Activated naive CD8-positive, alpha-beta T cell treated with anti-CD3 and anti-CD28 coated beads for 36 hours (primary cell): ENCODE measurements at regions not wholly inside any gene's neighbourhood (a gene's known extent, or its start where the extent isn't known, plus 50 kb on each side); places are given as distances from the start of the nearest gene placed in this dataset.
"Not testable (repeated sequence)": the region's sequence is repeated elsewhere in the genome, so short reads cannot be mapped to it uniquely, and the experiment has no call there.

Experiments
- DNase-seq: peaks from one replicate; pipeline ENCODE4 v3.0.0; 2021
- H3K27ac Mint-ChIP-seq: one replicate; pipeline ENCODE4 v1.8.0; 2022; ENCODE audit warnings: mild to moderate bottlenecking, moderate library complexity, mixed read lengths
- H3K27me3 Mint-ChIP-seq: one replicate; pipeline ENCODE4 v1.8.0; 2022; ENCODE audit warnings: mild to moderate bottlenecking, mixed read lengths
- H3K36me3 Mint-ChIP-seq: one replicate; pipeline ENCODE4 v1.8.0; 2021; ENCODE audit warnings: mild to moderate bottlenecking, mixed read lengths
- H3K4me1 Mint-ChIP-seq: one replicate; pipeline ENCODE4 v1.8.0; 2021; ENCODE audit warnings: mixed read lengths
- H3K4me3 Mint-ChIP-seq: one replicate; pipeline ENCODE4 v1.8.0; 2022; ENCODE audit warnings: mild to moderate bottlenecking, moderate library complexity, mixed read lengths
- H3K9me3 Mint-ChIP-seq: one replicate; pipeline ENCODE4 v1.8.0; 2022; ENCODE audit warnings: mixed read lengths

DNA sequence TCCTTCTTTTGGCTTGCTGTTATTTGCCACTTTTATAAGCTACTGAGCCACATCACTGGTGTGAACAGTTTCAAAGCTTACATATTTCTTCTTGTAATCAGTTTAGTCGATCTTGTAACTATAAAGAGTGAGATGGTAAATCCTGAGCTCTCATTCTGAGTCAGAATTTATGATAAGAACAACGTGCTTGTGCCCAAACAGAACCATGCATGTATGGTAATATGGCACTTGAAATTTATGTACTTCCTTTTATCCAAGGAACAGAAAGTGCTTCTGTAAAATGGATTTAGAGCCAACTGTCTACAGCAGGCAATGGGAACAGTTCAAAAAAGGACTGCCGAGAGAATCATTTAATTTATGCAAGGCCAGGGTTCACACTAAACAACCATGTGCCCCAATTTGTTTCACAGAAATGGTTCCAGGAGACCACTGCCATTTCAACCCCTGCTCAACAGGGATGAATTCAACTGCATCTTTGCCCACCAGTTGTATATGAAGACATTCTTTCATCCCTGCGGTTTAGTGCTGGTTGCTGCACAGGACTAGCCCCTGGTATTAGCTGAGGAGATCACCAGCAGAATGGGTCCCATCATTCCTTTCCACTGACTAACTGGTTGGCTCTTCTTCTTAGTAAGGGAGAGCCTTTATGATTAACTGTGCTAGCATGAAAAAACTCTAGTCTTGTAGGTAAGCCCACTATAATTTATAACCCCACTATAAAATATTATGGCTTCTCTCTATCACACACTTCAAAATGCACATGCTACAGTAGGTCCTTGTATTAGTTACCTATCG, 162.9 kb upstream of the PGRMC2 start:
- peaks cover 2% of the 10 kb centered on the region for H3K36me3 Mint-ChIP-seq
- H3K27me3 Mint-ChIP-seq, result no peaks in the 10 kb centered on the region
- peaks cover 11% of the 10 kb centered on the region for H3K4me1 Mint-ChIP-seq
- H3K27ac Mint-ChIP-seq, result no peak overlapping the region
- H3K9me3 Mint-ChIP-seq, result no peaks in the 10 kb centered on the region
- no peak overlapping the region for H3K4me3 Mint-ChIP-seq
- no peak for DNase-seq

GRCh38 chr4:128449251-128449650, 161.6 kb upstream of the PGRMC2 start:
- no peak overlapping the region for H3K27ac Mint-ChIP-seq
- H3K27me3 Mint-ChIP-seq, result no peaks in the 10 kb centered on the region
- peaks cover 6% of the 10 kb centered on the region for H3K9me3 Mint-ChIP-seq
- peaks cover 7% of the 10 kb centered on the region for H3K36me3 Mint-ChIP-seq
- no peak overlapping the region for H3K4me3 Mint-ChIP-seq
- no peak for DNase-seq
- H3K4me1 Mint-ChIP-seq, result peaks cover 5% of the 10 kb centered on the region

- Mint-ChIP-seq H3K9me3 (peaks cover 13% of the 10 kb centered on the region), H3K36me3 (peaks cover 24% of the 10 kb centered on the region), H3K4me1 (no peaks in the 10 kb centered on the region), H3K27me3 (no peaks in the 10 kb centered on the region), H3K27ac (no peak overlapping the region), H3K4me3 (no peak overlapping the region)
- no peak for DNase-seq
These were observed 157.1 kb upstream of the PGRMC2 start for GRCh38 chr4:128444544-128445302.

GRCh38 chr4:128440923-128441322, 153.3 kb upstream of the PGRMC2 start:
- no peak for DNase-seq
- peaks cover 29% of the 10 kb centered on the region for H3K36me3 Mint-ChIP-seq
- H3K27me3 Mint-ChIP-seq, result no peaks in the 10 kb centered on the region
- H3K4me3 Mint-ChIP-seq, result no peak overlapping the region
- no peaks in the 10 kb centered on the region for H3K4me1 Mint-ChIP-seq
- H3K27ac Mint-ChIP-seq, result no peak overlapping the region
- peaks cover 20% of the 10 kb centered on the region for H3K9me3 Mint-ChIP-seq

DNA sequence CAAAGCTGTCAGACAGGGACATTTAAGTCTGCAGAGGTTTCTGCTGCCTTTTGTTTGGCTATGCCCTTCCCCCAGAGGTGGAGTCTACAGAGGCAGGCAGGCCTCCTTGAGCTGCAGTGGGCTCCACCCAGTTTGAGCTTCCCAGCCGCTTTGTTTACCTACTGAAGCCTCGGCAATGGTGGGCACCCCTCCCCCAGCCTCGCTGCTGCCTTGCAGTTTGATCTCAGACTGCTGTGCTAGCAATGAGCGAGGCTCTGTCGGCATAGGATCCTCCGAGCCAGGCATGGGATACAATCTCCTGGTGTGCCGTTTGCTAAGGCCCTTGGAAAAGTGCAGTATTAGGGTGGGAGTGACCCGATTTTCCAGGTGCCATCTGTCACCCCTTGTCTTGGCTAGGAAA, 149.4 kb upstream of the PGRMC2 start:
- not testable (repeated sequence) for H3K4me3 Mint-ChIP-seq
- H3K9me3 Mint-ChIP-seq, result peaks cover 11% of the 10 kb centered on the region
- peaks cover 25% of the 10 kb centered on the region for H3K36me3 Mint-ChIP-seq

GRCh38 chr4:128429023-128429613, 141.5 kb upstream of the PGRMC2 start:
- H3K4me1 Mint-ChIP-seq, H3K27me3 Mint-ChIP-seq, H3K36me3 Mint-ChIP-seq, H3K27ac Mint-ChIP-seq, H3K9me3 Mint-ChIP-seq, DNase-seq, H3K4me3 Mint-ChIP-seq: not testable (repeated sequence)

More for the DNA sequence above, 149.4 kb upstream of the PGRMC2 start:
- DNase-seq, H3K4me1 Mint-ChIP-seq, H3K27me3 Mint-ChIP-seq, H3K27ac Mint-ChIP-seq: not testable (repeated sequence)

- peaks cover 2% of the 10 kb centered on the region for H3K9me3 Mint-ChIP-seq
- DNase-seq, result no peak
- no peaks in the 10 kb centered on the region for H3K4me1 Mint-ChIP-seq
- H3K36me3 Mint-ChIP-seq, result peaks cover 3% of the 10 kb centered on the region
- no peak overlapping the region for H3K27ac Mint-ChIP-seq
- no peak overlapping the region for H3K4me3 Mint-ChIP-seq
- no peaks in the 10 kb centered on the region for H3K27me3 Mint-ChIP-seq
These were observed 140.8 kb upstream of the PGRMC2 start for GRCh38 chr4:128428397-128428796.

DNA sequence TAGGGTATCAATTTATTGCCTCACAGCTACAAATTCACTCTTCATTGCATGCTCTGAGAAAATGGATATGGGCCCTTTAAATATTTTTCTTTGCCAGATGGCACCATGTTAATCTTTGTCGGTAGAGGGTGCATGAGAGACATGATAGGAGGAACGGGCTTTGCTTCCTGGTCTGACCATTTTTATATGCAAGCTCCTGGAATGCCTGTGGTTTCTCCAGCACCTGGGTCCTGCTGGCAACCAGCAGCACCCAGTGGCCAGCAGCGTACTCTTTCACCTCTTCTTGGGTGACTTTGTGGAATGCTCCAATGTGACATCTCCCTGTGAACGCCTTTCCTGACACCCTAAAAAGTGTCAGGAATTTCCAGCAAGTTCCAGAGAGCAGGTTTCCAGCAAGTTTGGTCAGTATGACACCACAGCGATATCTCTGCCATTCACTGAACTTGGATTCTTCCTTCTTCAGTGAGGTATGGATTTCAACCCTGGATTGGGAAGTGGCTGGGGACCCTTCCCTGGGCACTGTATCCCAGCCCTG, 140.3 kb upstream of the PGRMC2 start:
- peaks cover 2% of the 10 kb centered on the region for H3K9me3 Mint-ChIP-seq
- no peak overlapping the region for H3K4me3 Mint-ChIP-seq
- H3K36me3 Mint-ChIP-seq, result peaks cover 3% of the 10 kb centered on the region
- H3K27ac Mint-ChIP-seq, result no peak overlapping the region
- DNase-seq, result no peak
- H3K27me3 Mint-ChIP-seq, result no peaks in the 10 kb centered on the region
- H3K4me1 Mint-ChIP-seq, result no peaks in the 10 kb centered on the region

- Mint-ChIP-seq H3K4me3 (no peak overlapping the region), H3K36me3 (no peaks in the 10 kb centered on the region), H3K27ac (no peak overlapping the region), H3K4me1 (no peaks in the 10 kb centered on the region), H3K27me3 (no peaks in the 10 kb centered on the region), H3K9me3 (no peaks in the 10 kb centered on the region)
- DNase-seq, result no peak
These were observed 137.2 kb upstream of the PGRMC2 start for GRCh38 chr4:128424527-128425497.

DNA sequence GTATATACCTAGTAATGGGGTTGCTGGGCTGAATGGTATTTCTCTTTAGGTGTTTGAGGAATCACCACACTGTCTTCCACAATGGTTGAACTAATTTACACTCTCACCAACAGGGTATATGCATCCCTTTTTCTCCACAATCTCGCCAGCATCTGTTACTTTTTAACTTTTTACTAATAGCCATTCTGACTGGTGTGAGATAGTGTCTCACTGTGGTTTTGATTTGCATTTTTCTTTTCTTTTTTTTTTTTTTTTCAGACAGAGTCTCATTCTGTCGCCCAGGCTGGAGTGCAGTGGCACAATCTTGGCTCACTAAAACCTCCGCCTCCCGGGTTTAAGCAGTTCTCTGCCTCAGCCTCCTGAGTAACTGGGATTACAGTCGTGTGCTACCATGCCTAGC, 134.7 kb upstream of the PGRMC2 start:
- H3K27me3 Mint-ChIP-seq, DNase-seq, H3K9me3 Mint-ChIP-seq, H3K36me3 Mint-ChIP-seq, H3K4me1 Mint-ChIP-seq, H3K4me3 Mint-ChIP-seq, H3K27ac Mint-ChIP-seq: not testable (repeated sequence)

GRCh38 chr4:128416921-128417320, 129.3 kb upstream of the PGRMC2 start:
- H3K27me3 Mint-ChIP-seq, result no peaks in the 10 kb centered on the region
- no peaks in the 10 kb centered on the region for H3K9me3 Mint-ChIP-seq
- H3K36me3 Mint-ChIP-seq, result peaks cover 7% of the 10 kb centered on the region
- no peak overlapping the region for H3K27ac Mint-ChIP-seq
- DNase-seq, result no peak
- no peak overlapping the region for H3K4me3 Mint-ChIP-seq
- no peaks in the 10 kb centered on the region for H3K4me1 Mint-ChIP-seq

- H3K9me3 Mint-ChIP-seq, result peaks cover 9% of the 10 kb centered on the region
- no peak overlapping the region for H3K4me3 Mint-ChIP-seq
- H3K27ac Mint-ChIP-seq, result no peak overlapping the region
- peaks cover 4% of the 10 kb centered on the region for H3K4me1 Mint-ChIP-seq
- H3K36me3 Mint-ChIP-seq, result peaks cover 14% of the 10 kb centered on the region
- H3K27me3 Mint-ChIP-seq, result no peaks in the 10 kb centered on the region
- no peak for DNase-seq
These were observed 122.4 kb upstream of the PGRMC2 start for GRCh38 chr4:128410037-128410436.

DNA sequence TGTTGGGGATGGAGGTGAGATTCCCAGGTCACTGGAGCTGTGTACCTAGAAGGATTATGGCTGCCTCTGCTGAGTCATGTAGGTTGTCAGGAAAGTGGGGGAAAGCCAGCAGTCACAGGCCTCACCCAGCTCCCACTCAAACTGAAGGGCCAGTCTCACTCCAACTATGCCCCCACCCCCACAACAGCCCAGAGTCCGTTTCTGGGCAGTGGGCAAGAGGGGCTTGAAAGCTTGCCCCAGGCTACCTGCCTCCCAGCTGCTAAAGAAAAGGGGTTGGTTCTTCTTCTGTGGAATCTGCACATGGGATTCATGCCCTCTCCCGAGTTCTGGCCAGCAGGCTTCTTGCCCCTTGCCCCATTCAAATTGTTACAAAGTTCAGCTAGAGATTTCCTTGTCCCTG, 116.0 kb upstream of the PGRMC2 start:
- no peak overlapping the region for H3K4me3 Mint-ChIP-seq
- H3K27ac Mint-ChIP-seq, result no peak overlapping the region
- no peaks in the 10 kb centered on the region for H3K27me3 Mint-ChIP-seq
- DNase-seq, result no peak
- H3K36me3 Mint-ChIP-seq, result peaks cover 42% of the 10 kb centered on the region
- H3K4me1 Mint-ChIP-seq, result peaks cover under 1% of the 10 kb centered on the region
- H3K9me3 Mint-ChIP-seq, result peaks cover 21% of the 10 kb centered on the region

DNA sequence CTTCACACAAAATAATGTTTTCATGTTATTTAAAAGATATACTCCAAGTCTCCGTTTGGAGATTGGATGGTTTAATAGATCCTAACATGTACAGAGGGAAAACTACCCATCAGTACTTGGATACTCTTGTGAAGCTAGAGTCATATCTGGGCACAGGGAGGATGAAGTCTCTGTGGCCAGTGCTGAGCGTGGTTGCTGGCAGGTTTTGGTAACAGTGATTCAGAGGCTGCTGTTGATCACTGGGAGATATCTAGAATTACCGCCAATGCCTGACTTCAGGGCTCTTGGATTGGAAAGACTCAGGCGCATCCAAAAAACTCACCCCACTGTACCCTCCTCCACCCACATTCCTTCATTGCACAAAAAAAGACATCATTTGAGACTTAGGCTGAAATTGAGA, 107.2 kb upstream of the PGRMC2 start:
- no peak for DNase-seq
- Mint-ChIP-seq H3K27me3 (no peaks in the 10 kb centered on the region), H3K4me3 (no peak overlapping the region), H3K9me3 (peaks cover 3% of the 10 kb centered on the region), H3K4me1 (no peaks in the 10 kb centered on the region), H3K27ac (no peak overlapping the region), H3K36me3 (peaks cover 3% of the 10 kb centered on the region)
